NCI-H2196 (cell line): ENCODE measurements at regions not wholly inside any gene's neighbourhood (a gene's known extent, or its start where the extent isn't known, plus 50 kb on each side); places are given as distances from the start of the nearest gene placed in this dataset.

Experiments
- DNase-seq: peaks from one replicate; lab custom pipeline; 2025; ENCODE audit not compliant: unreplicated experiment; lab: John Stamatoyannopoulos, UW

GRCh38 chr2:58865436-58865835 lies 624.3 kb upstream of the FANCL start:
- no peak for DNase-seq

- DNase-seq = no peak
Observed at GRCh38 chr2:58862244-58862643, 621.1 kb upstream of the FANCL start.

GRCh38 chr2:58860586-58860985 lies 619.5 kb upstream of the FANCL start:
- no peak for DNase-seq

GRCh38 chr2:58856100-58856499 lies 615.0 kb upstream of the FANCL start:
- no peak for DNase-seq

GRCh38 chr2:58853420-58853819 lies 612.3 kb upstream of the FANCL start:
- no peak for DNase-seq

- no peak for DNase-seq
Observed at GRCh38 chr2:58852905-58853304, 611.8 kb upstream of the FANCL start.

GRCh38 chr2:58852243-58852642 lies 611.1 kb upstream of the FANCL start:
- DNase-seq = no peak

GRCh38 chr2:58851598-58851997 lies 610.5 kb upstream of the FANCL start:
- no peak for DNase-seq

GRCh38 chr2:58845011-58845410 lies 603.9 kb upstream of the FANCL start:
- no peak for DNase-seq

- DNase-seq = no peak
Observed at GRCh38 chr2:58842501-58843155, 601.5 kb upstream of the FANCL start.

- no peak for DNase-seq
Observed at GRCh38 chr2:58834404-58834803, 593.3 kb upstream of the FANCL start.

- DNase-seq = no peak
Observed at GRCh38 chr2:58826795-58827194, 585.7 kb upstream of the FANCL start.

GRCh38 chr2:58812771-58813344 lies 571.7 kb upstream of the FANCL start:
- no peak for DNase-seq

- no peak for DNase-seq
Observed at GRCh38 chr2:58805126-58805525, 564.0 kb upstream of the FANCL start.

GRCh38 chr2:58803192-58803591 lies 562.1 kb upstream of the FANCL start:
- no peak for DNase-seq

GRCh38 chr2:58800881-58801280 lies 559.8 kb upstream of the FANCL start:
- DNase-seq = no peak

- DNase-seq = no peak
Observed at GRCh38 chr2:58798676-58799208, 557.6 kb upstream of the FANCL start.

GRCh38 chr2:58796239-58796910 lies 555.2 kb upstream of the FANCL start:
- DNase-seq = no peak

GRCh38 chr2:58794916-58795315 lies 553.8 kb upstream of the FANCL start:
- DNase-seq = no peak

- DNase-seq = no peak
Observed at GRCh38 chr2:58794103-58794502, 553.0 kb upstream of the FANCL start.

GRCh38 chr2:58788402-58788801 lies 547.3 kb upstream of the FANCL start:
- DNase-seq = no peak

- no peak for DNase-seq
Observed at GRCh38 chr2:58770846-58771245, 529.7 kb upstream of the FANCL start.
